Activated CD4-positive, alpha-beta T cell treated with anti-CD3 and anti-CD28 coated beads for 48 hours (primary cell): ENCODE measurements at regions not wholly inside any gene's neighbourhood (a gene's known extent, or its start where the extent isn't known, plus 50 kb on each side); places are given as distances from the start of the nearest gene placed in this dataset.

Source experiments
- DNase-seq: peaks from one replicate; pipeline ENCODE4 v3.0.0-alpha.2; 2020

- DNase-seq, result no peak
Observed at GRCh38 chr18:11309172-11309571, 159.8 kb upstream of the PIEZO2 start.

DNA sequence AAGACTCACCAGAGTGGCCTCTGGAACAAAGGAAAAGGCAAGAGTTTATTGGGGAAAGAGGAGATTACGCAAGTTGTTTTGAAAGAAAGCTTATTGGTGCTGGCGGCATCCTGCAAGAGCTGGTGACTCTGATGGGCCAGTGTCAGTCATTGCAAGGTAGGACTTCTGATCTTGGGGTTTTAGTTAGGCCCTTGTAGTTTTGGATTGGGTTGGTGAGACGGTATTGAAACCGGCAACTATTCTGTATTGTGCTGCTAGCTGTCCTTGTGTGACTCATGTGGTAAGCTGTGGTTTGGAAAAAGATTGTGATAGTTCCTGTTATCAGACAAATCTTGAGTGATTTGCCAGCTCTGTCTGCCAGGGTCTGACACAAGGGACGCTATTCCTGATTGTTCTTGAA is 159.1 kb upstream of the PIEZO2 start:
- no peak for DNase-seq

DNA sequence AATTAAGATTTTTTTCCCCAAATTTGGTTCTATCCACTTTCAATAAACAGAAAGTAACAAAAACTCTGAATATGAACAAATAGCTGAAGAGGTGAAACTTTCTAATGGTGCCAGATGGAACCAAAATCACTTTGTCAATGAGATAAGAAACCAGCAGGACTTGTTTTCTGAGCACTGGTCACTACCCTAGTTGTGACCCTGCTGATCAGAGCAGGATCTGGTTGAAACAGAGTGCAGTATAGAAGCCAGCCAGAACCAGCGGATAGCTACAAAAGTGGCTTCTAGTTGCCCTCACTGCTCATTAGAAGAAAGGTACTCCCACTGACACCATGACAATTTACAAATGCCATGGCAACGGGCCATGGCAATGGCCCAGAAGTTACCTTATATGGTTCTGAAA is 158.3 kb upstream of the PIEZO2 start:
- DNase-seq, result no peak

- no peak for DNase-seq
Observed at GRCh38 chr18:11305507-11305906, 156.1 kb upstream of the PIEZO2 start.

DNA sequence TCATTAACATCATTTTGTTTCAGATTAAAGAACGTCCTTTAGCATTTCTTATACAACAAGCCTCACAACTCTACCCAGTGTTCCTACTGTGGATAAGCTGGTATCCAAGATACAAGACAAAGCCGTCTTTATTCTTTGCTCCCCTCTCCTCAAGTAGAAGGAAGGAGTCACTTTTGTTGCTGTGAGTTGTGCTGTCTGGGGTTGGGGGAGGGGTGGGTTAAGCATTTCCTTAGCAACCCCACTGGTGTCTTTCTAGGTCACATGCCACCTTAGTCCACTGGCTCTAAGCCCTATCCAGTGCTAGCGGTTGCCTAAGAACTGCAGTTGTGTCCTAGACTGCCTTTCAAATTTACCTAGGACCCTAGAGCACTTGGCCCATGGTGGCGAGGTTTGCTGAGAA is 155.6 kb upstream of the PIEZO2 start:
- no peak for DNase-seq

DNA sequence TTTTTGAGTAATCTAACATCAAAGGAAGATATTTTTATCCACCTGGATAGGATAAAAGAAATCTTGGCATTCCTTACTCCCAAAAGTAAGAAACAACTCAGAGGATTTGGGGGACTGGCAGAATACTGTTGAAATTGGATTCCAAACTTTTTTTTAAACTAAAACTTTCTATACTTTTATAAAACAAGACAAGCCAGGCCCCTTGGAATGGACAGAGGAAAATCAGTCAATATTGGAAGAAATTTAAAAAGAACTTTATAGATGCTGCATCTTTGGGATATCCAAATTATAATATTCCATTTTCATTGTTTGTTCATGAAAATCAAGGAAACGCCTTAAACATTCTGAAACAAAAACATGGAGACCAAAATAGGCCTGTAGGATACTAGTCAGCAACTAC is 147.6 kb upstream of the PIEZO2 start:
- no peak for DNase-seq

GRCh38 chr18:11293794-11294193 is 144.4 kb upstream of the PIEZO2 start:
- DNase-seq, result no peak

DNA sequence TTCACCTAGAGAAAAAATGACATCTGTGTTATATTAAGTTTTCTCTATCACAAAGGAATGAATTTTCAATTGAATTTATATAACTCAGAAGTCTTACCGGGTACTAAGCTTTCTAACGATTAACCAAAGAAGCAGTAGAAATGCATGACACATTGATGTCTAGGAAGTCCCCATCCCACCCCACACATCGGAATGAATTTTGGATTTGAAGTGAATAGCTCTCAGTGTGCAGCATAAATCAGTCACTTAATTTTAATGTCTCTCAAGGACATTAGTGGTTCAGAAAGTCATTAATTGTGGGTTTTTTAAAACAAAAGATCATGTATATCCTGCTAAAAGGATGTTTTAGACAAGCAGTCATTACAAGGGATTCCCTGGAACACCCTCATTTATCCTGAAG is 141.4 kb upstream of the PIEZO2 start:
- DNase-seq, result no peak

GRCh38 chr18:11289248-11289647 is 139.9 kb upstream of the PIEZO2 start:
- no peak for DNase-seq

DNA sequence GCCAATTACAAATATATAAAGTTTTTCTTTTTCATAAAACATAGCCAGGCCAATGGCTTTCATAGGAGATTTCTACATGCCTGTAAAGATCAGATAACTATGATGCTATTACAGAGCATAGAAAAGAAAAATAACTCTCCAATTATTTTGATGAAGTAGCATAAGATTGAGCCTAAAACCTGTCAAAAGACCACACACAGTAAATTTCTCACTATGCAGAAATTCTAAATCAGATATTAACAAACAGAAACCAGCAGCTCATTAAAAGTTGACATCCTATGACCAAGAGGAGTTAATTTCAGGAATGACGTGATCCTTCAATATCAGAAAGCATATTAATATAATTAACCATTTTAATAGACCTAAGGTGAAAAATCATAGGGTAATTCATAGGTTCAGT is 139.0 kb upstream of the PIEZO2 start:
- DNase-seq, result no peak

- no peak for DNase-seq
Observed at GRCh38 chr18:11286431-11286830, 137.1 kb upstream of the PIEZO2 start.

- DNase-seq, result no peak
Observed at GRCh38 chr18:11284811-11285210, 135.4 kb upstream of the PIEZO2 start.

DNA sequence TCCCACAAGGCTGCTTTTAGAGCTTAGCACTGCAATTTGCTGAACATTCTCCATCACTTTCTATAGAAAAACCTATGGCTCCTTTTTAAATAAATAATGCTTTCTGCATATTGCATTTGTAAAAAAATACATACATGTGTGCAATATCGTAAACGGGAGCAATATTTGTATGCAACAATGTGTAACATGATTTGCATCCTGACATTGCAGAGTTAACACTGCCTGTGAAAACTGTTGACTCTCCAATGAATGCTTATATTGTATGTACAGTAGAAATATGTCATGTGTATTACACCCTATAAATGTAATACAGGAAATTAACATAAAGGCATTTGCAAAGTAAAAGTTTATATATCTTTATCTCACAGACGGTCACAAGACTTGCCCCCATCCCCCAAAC is 135.0 kb upstream of the PIEZO2 start:
- no peak for DNase-seq

DNA sequence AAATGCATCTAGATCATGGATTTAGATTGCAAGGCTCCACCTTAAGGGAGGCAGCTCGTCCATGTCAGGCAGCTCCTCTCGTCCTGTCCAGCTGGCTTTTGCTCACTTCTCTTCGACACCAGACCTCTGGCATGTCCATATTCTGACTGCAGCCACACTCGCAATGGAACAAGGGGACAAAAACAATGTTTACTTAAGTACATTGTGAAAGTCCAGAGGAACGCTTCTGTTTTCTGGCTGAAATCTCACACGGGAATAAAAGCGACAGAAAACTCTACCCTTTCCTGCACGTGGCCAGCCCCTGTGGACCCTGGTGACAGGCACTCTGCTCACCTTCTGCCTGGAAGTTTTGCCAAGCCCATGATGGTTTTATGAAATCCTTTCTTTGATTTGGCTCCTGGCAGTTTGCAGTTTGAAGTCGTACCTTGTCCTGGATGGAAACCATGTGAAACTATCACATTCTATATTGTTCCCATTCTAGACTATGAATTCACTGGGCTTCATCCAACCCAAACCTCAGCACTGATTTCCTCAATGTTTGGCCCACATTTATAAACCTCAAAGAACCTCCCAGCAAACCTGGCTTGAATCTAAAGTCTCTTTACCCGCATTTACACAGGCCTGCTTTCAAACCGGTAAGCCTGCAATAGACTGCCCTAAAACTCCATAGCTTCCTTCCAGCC is 134.3 kb upstream of the PIEZO2 start:
- no peak for DNase-seq

- DNase-seq, result no peak
Observed at GRCh38 chr18:11279461-11279860, 130.1 kb upstream of the PIEZO2 start.

DNA sequence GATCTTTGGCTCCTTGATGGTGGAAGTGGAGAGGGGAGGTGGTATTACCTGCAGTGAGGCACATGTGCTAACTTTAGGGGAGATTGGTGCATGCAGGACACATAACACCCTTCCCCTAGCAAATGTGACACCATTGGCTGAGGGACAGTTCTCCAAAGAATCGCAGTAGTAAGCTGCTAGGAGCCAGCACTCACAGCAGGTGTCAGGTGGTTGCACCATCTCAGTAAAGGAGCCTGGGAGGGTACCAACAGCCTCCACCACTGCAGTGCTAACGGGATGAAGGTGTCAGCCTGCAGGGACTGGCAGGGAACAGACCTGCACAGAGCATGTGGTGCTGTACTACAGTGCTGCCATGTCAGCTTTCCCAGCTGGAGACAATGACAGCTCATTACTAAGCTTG is 127.3 kb upstream of the PIEZO2 start:
- DNase-seq, result no peak

GRCh38 chr18:11274144-11274794 is 124.9 kb upstream of the PIEZO2 start:
- no peak for DNase-seq

GRCh38 chr18:11272516-11272915 is 123.1 kb upstream of the PIEZO2 start:
- no peak for DNase-seq

DNA sequence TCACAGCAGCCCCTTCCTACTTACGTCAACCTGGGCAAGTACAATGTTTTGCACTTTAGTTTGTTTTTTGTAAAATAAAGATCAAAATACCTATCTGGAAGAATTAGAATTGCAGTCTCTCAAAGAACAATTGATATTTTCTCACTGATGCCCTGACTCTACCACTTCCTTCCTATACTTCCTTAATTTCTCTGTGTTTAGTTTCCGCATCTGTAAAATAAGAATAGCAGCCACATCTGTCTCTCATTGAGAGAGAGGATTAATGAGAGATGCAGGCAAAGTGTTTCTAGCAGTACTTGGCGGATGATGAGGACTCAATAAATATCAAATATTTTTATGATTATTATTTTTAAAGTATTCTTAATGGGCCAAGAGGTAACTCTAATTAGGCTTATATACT is 122.6 kb upstream of the PIEZO2 start:
- DNase-seq, result no peak

DNA sequence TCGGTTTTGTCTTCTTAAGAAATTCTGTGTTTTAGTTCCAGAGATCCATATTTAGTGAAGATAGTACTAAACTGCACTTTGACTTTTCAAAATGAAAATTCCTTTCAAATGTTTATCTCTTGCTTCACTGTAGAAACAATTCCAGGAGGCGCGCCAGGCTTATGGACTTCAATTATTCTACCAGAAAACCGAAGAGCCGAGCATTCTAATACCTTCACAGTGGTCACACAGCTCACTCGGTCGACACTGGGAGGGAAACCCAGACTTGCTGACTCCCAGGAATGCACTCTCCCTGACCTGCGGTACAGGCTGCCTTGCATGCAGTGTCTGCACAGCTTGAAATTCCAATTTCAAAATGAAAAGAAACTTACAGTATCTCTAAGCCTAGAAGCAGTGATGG is 119.9 kb upstream of the PIEZO2 start:
- no peak for DNase-seq

DNA sequence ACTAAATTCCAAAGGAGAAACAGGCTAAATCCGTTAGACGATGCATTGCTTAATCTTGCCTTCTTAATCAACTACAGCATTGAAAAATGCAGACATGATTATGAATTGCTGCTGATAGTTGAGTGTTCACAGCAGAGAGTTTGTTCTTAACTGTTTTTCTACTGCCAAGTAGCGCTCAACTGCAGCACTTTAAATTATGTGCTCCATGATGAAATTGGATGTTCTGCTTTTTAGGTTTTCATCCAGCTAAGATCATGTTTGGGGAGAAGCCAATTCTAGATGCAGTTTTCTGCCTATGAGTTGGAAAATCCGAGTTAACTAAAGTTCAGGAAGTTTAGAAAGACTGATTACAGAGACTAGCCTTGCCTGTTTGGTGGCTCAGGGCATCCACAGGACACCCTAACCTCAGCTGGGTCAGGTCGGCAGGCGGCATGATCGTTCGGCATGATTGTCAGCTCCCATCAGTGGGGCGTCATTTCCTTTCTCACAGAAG is 119.4 kb upstream of the PIEZO2 start:
- DNase-seq, result no peak

DNA sequence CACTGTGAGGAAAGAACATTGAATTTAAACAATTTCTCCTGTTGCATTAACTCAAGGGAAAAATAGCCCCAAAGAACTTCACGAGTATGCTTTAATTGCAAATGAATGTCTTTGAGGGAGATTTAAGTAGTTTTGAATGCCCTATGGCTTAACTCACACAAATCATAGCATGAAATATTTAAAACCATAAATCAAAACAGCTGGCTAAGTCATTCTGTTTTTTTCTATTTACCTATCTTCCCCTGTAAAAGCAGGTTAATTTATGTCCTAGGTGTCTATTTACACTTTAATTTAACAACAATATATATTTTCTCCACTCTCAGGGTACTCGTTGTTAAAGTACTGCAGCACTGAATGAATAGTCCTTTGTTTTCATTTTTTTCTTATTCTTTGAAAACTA is 118.8 kb upstream of the PIEZO2 start:
- DNase-seq, result no peak

- DNase-seq, result no peak
Observed at GRCh38 chr18:11266781-11267480, 117.6 kb upstream of the PIEZO2 start.

- DNase-seq, result no peak
Observed at GRCh38 chr18:11261486-11261885, 112.1 kb upstream of the PIEZO2 start.
